ENCODE measurements at regions not wholly inside any gene's neighbourhood (a gene's known extent, or its start where the extent isn't known, plus 50 kb on each side); places are given as distances from the start of the nearest gene placed in this dataset.

GRCh38 chr5:159866093-159866492 is 50.2 kb upstream of the ADRA1B start:
- no peak overlapping the region for H3K4me3 ChIP-seq (ENCODE audit: low read depth, low read length)
- no peak for DNase-seq (ENCODE audit: low read depth)
- no peak for TF ChIP-seq CTCF (IDR thresholded peaks at IDR 0.05; ENCODE audit: insufficient read depth, low read depth, low read length, missing control alignments)

Measured in GM12865 (cell line).